HG03060 (cell line): ENCODE measurements at regions not wholly inside any gene's neighbourhood (a gene's known extent, or its start where the extent isn't known, plus 50 kb on each side); places are given as distances from the start of the nearest gene placed in this dataset.
A peak's percentile ranks its signal among the peaks of the same experiment; 100 is the strongest.
"Not testable (repeated sequence)": the region's sequence is repeated elsewhere in the genome, so short reads cannot be mapped to it uniquely, and the experiment has no call there.

Source experiments
- ATAC-seq: cut with Tn5 transposase; IDR thresholded peaks from one replicate; pipeline ENCODE4 v1.9.1; 2021; ENCODE audit warnings: low read depth, moderate number of reproducible peaks; ENCODE audit not compliant: unreplicated experiment

DNA sequence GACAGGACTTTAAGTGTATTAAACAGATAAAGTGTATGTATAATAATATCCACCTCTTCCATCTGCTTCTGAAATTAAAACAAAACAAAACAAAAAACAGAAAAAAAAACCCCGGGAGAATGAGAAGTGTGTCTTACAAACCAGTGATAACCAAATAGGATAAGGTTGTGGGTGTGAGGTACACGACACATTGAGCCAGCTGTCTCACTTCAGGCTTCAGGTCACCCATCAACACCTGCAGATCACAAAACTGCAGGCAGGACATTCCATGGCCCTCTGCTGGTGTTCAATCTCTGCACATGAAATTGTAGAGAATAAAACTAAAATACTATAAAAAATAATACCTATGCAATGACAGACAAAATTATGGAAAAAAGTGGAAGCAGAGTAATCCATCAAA lies 339.9 kb downstream of the SFMBT2 start:
- ATAC-seq: no peak

DNA sequence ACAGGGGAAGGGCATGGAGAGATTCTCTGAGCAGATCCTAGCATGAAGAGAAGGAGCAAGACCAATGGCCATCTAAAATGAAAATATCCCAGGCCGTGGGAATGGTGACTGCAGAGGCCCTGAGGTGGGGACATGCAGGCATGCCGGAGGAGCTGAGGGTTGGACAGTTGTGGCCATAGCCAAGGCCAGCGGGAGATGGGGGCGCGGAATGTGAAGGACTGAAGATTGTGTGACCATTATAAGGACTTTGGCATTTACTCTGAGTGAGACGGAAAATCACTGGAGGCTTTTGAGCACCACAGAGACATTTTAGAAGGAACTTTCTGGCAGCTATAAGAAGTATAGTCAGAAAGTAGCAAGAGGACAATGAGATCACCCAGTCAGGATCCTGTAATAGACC lies 341.1 kb downstream of the SFMBT2 start:
- no peak for ATAC-seq

DNA sequence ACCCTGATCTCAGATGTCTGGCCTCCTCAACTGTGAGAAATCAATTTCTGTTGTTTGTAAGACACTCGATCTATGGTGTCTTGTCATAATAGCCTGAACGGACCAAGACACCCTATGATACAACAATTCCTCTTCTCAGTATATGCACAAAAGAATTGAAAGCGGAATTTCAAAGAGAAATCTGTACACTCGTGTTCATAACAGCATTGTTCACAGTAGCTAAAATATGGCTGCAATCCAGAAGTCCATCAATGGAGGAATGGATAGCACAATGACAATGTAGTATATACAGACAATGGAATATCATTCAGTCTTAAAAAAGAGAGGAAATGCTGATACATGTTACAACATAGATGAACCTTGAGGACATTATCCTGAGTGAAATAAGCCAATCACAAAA lies 354.6 kb downstream of the SFMBT2 start:
- ATAC-seq: no peak

DNA sequence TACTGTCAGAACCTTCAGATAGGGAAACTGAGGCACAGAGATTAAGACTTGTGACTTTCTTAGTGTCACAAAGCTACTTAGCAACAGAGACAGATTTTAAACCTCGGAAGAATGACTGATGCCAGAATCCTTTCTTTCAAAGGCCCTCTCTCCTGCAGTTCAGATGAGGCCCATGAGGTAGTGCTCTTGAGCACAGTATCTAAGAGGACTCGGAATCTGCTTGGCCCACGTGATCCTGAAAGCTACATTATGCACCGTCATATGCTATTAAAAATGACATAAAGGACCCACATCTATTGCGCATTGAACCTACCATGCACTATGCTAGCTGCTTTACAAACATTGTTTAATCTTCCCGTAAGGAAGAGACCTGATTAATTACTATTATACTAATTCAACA lies 355.9 kb downstream of the SFMBT2 start:
- ATAC-seq: no peak

DNA sequence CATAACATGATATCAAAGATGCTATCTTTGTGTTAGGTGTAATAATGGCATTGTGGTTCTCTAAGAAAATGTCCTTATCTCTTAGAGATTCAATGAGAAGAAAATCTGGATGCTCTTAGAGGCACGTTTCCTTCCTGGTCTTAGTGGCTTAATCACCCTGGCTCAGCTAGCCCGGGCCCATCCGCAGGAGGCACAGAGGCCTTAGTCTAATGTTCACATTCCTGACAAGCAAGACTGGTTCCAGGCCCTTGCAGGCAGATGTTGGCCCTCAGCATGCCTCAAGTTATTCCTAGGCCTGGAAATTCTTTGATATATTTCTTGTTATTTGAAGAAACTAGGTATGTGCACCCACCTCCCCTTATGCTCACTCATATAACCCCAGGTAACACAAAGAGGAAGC lies 357.6 kb downstream of the SFMBT2 start:
- no peak for ATAC-seq

DNA sequence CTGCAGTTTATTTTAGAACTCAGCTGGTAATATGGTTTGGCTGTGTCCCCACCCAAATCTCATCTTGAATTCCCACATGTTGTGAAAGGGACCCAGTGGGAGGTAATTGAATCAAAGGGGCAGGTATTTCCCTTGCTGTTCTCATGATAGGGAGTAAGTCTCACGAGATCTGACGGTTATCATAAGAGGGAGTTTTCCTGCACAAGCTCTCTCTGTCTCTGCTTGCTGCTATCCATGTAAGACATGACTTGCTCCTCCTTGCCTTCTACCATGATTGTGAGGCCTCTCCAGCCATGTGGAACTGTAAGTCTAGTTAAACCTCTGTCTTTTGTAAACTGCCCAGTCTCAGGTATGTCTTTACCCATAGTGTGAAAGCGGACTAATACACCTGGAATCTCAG lies 360.8 kb downstream of the SFMBT2 start:
- ATAC-seq: not testable (repeated sequence)

DNA sequence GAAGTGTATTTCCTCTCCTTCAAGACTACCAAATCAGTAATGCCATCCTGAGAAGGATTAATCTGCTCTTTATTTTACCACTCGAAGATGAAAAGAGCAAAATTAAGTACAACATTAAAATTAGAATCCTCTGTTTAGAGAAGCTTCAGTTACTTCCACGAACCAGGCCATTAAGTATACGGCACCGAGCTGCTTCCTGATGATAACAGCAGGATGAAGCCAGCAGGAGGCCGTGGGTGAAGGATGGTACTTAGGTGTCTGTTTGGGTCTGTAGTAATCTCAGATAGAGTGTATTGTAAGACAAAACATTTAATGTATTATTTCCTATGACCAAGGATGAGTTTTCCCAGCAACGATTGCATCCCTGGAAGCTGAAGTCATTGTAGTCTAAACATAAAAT lies 362.8 kb downstream of the SFMBT2 start:
- ATAC-seq: no peak

DNA sequence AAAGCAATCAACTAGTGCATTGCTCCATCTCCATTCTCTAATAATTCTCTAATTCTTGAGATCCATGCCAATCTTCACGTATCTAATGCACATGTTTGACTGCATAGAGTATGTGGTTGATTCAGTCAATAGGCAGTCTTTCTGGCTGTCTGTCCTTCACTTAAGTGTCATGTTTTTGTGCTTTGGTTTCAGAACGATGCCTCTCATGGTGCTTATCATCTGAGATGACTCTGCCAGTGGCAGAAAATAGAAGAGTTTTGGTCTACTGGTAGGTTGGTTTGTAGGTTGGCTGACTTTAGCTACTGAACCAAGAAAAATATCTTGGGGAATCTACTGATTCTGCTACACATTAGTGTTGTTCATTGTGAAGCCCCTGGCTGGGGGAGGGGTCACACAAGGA lies 364.2 kb downstream of the SFMBT2 start:
- peak; percentile 52 for ATAC-seq

DNA sequence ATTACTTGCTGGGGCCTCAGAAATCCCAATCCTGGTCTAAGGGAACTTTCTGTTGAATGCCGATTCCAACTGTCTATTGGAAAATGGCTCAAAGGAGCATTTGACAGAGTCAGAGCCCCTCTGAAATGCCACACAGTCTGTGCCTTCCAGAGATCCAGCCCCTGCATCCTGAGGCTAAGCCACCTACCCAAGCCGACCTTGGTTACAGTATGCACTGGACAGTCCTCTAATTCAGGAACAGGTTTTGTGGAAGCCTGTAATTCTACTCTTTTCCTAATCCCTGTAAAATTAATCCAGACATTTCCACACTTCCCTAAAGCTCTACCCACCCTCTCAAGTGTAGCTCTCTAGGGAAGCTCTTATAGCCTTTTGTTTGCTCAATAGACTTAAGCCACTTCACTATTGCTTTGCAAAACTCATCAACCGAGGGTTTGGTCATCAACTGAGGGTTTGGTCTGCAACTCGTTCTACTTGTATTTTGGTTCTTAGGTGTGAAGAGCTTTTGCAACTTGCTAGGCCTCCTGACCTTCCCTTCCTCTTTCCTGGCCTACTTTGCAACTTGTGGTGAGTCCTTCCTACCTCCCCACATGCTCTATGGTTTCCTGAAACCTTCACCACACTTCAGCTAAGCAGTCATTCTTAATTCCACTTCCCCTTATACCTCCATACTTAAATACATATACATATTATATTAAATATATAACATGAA lies 364.8 kb downstream of the SFMBT2 start:
- peak; percentile 51 for ATAC-seq

DNA sequence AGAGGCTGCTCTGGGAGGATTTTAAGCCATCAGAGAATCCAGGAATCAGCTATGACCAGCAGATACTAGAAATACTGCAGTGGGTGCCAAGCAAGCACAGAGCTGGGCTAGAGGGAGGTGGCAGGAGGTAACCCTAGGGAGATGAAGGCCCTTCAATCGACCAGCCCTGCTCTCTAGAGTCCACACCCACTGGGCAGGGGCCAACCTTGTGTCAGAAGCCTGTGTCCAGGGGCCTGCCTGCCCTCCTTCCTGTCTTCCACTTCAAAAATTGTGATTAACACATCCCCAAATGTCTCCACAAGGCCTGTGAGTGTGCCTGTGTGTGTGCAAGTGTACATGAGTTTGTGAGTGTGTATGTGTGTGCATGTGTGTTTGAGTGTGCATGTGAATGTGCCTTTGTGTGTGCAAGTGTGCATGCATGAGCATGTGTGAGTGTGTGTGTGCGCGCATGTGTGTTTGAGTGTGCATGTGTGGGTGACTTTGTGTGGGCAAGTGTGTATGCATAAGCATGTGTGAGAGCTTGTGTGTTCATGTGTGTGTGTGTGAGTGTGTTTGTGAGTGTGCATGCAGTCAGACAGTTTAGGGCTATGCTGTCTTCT lies 367.7 kb downstream of the SFMBT2 start:
- no peak for ATAC-seq

DNA sequence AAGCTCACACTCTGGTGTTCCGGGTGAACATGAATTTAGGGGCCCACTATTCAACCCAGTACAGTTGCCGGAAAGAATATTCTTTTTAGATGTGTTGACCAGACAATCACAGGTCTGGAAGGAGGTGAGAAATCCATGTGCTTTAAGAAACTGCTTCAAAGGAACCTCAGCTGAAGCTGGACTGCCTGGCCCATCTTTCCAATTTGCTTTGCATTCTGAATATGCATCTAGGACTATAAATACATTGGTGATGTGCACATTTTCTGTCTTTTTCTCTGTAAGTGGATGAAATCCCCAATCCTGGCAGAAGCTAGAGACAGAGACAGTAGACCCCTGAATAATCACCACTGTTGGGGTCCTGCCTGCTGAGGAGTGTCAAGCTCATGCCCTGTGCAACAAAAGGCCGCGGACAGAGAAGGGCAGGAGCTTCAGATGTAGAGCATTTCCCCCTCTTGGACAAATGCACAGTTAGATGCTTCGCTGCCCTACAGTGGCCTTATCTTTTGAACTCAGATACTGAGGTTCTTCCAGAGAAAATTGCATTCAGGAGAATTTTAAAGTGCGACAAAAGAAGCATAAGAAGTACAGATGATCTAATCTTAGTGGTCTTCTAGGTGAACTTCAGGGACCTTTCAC lies 368.3 kb downstream of the SFMBT2 start:
- ATAC-seq: no peak

DNA sequence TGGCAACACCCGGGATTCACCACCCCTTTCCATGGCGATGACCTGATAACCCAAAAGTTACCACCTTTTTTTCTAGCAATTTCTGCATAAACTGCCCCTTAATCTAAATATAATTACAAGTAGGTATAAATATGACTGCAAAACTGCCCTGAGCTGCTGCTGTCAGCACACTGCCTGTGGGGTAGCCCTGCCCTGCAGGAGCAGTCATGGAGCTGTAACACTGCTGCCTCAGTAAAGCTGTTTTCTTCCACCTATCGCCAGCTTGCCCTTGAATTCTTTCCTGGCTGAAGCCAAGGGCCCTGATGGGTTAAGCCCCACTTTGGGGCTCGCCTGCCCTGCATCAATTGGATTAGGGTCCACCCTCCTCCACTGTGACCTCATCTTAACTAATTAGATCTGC lies 368.8 kb downstream of the SFMBT2 start:
- ATAC-seq: no peak

DNA sequence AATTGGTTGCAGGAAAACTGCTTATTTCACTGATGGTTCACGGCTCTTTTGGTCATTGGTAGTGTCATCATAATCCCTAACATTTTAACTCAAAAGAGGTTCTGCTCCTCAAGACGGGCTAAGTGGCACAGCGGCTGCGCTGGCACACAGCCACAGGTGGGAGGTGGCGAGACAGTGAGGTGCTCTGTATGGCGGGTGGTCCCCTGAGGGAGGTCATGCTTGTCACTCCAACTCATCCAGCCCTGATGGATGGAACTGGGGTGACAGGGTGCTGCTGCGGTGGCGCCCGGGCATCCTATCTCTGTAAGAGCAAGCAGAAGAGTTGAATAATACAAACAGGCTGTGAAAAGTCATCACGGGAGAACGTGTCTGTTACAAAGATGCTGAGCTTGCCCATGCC lies 370.2 kb downstream of the SFMBT2 start:
- ATAC-seq: no peak

DNA sequence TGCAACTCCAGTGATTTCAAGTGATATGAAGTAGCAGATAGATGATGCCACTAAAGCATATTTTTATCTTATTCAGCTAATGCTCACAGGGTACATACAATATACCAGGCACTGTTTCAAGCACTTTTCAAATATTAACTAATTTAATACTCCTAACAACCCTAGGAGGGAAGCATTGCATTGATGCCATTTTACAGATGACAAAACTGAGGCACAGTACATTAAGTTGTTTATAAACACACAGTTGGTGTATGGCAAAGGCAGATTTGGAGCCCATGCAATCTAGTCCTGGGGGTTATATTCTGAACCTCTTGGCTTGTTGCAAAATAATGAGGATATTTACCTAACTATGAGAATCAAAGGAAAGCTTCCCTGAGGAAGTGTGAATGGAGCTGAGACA lies 371.0 kb downstream of the SFMBT2 start:
- no peak for ATAC-seq

DNA sequence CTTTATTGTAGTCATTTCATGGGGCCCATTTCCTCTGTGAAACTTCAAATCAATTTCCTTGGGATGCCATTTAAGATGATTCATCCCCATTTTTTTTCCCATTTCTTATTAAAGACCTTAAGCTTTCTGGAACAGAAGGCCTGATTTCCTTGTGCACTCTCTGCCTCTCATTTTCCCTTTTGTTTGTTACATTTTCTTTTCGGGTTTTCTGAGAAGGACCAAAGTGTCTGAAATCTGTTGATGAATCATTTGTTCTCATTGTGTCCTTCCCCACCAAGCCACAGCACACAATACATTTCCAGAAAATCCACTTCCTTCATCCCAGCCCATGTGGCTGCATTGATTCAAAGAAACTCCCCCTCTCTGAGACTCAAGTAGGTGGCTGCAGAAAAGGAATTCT lies 372.4 kb downstream of the SFMBT2 start:
- no peak for ATAC-seq

DNA sequence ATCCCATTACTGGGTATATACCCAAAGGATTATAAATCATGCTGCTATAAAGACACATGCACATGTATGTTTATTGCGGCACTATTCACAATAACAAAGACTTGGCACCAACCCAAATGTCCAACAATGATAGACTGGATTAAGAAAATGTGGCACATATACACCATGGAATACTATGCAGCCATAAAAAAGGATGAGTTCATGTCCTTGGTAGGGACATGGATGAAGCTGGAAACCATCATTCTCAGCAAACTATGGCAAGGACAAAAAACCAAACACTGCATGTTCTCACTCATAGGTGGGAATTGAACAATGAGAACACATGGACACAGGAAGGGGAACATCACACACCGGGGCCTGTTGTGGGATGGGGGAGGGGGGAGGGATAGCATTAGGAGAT lies 373.4 kb downstream of the SFMBT2 start:
- ATAC-seq: not testable (repeated sequence)

DNA sequence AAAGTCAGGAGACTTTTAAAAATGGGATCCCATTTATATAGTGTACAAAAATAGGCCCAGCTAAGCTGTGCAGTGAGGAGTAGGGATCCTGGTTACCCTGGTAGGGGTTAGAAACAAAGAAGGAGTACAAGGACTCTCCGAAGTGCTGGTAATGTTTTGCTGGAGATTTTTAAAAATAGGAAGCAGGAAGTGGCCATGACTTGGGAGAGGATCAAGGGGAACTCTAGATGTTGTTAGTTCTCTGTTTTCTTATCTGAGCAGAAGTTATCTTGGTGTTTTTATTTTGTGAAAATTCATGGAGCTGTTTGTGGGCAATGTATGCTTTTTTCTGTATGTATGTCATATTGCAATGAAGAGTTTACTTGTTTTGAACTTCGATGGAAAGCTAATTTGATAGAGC lies 373.9 kb downstream of the SFMBT2 start:
- no peak for ATAC-seq

DNA sequence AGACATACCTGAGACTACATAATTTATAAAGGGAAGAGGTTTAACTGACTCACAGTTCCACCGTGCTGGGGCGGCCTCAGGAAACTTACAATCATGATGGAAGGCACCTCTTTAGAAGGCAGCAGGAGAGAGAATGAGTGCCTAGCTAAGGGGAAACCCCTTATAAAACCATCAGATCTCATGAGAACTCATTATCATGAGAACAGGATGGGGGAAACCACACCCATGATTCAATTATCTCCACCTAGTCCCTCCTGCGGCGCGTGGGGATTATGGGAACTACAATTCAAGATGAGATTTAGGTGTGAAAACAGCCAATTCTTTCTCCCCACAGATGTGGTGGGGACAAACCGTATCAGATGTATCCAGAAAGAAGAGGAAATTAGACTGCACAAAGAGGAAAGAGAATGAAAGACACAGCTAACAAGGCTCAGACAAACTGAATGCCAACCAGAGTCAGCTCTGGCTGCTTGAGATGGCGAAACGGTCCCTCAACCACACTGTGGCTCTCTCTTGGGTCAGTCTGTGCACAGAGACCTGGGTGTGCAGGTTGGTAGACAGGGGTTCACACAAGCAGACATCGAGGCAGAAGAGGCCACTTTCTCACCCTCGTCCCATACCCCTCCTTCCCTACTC lies 375.6 kb downstream of the SFMBT2 start:
- no peak for ATAC-seq

DNA sequence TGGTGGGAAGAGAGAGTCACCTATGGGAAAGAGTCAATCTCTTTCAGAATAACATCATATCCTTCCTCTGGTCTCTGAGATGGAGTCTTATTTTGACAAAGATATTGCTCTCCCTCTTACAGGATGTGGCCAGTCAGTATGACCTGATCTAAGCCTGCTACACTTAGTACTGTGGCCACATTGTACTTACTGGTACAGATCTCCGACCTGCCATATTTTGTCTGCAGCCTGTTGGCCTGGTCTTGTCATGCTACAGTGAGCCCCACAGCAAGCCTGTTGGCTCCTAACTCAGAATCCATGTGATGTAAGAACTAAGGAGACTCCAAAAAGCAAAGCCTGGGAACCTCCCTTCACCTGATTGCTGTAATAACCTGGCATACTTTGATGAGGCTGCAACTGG lies 377.8 kb downstream of the SFMBT2 start:
- ATAC-seq: no peak

DNA sequence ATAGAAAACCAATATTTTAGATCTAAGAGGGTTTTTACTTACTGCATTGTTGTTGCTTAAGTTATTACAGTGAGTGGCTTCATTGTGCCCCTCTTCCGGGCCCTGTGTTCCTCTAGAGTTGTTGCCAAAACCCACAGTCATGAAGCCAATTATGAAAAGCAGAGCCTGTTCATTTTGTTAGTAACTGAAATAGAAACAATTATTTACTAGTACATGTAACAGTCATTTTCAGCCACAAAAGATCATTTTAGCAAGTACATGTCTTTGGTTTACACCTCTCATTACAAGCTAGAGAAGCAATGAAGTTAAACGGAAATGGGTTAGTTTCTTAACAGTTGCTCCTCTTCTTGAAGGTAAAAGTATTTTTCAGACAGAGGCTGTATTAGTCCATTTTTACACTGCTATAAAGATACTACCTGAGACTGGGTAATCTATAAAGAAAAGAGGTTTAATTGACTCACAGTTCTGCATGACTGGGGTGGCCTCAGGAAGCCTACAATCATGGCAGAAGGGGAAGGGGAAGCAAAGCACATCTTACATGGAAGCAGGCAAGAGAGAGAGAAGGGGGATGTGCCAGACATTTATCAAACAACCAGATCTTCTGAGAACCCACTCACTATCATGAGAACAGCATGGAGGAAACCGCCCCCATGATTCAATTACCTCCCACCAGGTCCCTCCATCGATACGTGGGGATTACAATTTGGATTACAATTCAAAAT lies 380.5 kb downstream of the SFMBT2 start:
- no peak for ATAC-seq

DNA sequence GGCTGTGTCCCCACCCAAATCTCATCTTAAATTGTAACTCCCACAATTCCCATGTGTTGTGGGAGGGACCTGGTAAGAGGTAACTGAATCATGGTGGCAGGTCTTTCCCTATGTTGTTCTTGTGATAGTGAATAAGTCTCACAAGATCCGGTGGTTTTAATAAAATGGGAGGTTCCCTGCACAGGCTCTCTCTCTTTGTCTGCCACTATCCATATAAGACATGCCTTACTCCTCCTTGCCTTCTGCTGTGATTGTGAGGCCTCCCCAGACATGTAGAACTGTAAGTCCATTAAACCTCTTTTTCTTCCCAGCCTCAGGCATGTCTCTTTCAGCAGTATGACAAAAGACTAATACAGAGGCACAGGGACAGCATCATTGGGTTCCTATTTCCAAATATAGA lies 381.2 kb downstream of the SFMBT2 start:
- ATAC-seq: no peak
